Fibroblast of skin of left biceps (primary cell): ENCODE measurements at regions not wholly inside any gene's neighbourhood (a gene's known extent, or its start where the extent isn't known, plus 50 kb on each side); places are given as distances from the start of the nearest gene placed in this dataset.
"Not testable (repeated sequence)": the region's sequence is repeated elsewhere in the genome, so short reads cannot be mapped to it uniquely, and the experiment has no call there.

Source experiments
- DNase-seq, 2 experiments: peaks; one replicate each; pipeline ENCODE4 v3.0.0-alpha.2; 2013; ENCODE audit warnings: low read depth in 2 of 2

GRCh38 chr10:121268863-121269432 lies 329.3 kb downstream of the FGFR2 start:
- DNase-seq, result no peak

- no peak for DNase-seq
Observed at GRCh38 chr10:121270906-121271305, 327.3 kb downstream of the FGFR2 start.

DNA sequence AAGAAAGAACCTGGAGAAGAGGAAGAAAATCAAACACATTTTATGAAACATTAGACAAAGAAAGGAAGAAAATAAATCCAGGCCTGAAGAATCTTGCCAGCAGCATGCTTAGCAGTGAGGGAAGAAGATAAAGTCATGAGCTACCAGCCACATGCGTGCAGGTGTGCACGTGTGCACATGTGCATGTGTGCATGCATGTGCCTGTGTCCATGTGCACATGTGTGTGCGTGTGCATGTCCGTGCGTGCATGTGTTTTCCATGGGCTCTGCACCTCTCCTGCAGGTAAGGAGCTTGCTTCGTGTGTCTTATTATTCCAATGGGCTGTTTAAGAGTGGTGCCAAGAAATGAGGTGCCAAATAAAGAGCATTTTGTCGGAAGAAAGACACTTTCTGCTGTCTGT lies 322.2 kb downstream of the FGFR2 start:
- DNase-seq, result no peak

DNA sequence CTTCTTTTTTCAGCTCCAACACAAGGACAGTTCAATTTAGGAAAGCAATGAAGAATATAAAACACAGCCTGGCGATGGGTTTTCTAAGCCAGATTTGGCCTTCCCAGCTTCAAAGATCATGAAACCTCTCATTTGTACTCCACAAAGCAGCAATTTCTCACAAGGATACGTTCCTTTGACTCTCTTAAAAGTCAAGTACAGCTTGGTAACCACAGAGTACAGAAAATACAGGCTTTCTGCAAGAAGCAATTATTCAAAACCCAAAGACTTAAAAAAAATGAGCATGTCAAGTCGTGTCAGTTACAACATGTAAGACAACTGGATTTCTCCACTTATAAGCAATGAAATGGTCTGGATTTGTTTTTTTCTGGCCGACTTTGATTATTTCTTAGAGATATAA lies 321.4 kb downstream of the FGFR2 start:
- DNase-seq, result no peak

GRCh38 chr10:121278386-121278785 lies 319.9 kb downstream of the FGFR2 start:
- not testable (repeated sequence) for DNase-seq

- DNase-seq, result no peak
Observed at GRCh38 chr10:121281576-121281975, 316.7 kb downstream of the FGFR2 start.

- DNase-seq, result no peak
Observed at GRCh38 chr10:121282264-121282663, 316.0 kb downstream of the FGFR2 start.

- no peak for DNase-seq
Observed at GRCh38 chr10:121282797-121283515, 315.3 kb downstream of the FGFR2 start.

DNA sequence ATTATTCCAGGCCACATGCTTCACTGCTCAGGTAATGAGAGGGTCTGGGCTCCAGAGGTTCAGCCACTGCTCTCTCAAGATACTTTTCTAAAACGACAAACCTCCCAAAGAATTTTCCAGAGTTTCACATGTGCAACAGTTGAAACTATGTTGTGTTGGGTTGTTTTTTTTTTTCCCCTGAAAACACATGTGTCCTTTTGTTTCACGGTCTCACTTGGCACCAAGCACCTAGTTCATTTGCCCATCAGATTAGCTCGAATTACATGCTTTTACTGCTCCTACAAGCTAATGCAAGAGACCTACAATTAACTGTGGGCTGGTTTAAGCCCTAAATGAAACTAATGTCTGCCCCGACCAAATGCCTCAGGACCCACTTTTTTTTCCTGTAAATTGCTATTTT lies 313.3 kb downstream of the FGFR2 start:
- no peak for DNase-seq

DNA sequence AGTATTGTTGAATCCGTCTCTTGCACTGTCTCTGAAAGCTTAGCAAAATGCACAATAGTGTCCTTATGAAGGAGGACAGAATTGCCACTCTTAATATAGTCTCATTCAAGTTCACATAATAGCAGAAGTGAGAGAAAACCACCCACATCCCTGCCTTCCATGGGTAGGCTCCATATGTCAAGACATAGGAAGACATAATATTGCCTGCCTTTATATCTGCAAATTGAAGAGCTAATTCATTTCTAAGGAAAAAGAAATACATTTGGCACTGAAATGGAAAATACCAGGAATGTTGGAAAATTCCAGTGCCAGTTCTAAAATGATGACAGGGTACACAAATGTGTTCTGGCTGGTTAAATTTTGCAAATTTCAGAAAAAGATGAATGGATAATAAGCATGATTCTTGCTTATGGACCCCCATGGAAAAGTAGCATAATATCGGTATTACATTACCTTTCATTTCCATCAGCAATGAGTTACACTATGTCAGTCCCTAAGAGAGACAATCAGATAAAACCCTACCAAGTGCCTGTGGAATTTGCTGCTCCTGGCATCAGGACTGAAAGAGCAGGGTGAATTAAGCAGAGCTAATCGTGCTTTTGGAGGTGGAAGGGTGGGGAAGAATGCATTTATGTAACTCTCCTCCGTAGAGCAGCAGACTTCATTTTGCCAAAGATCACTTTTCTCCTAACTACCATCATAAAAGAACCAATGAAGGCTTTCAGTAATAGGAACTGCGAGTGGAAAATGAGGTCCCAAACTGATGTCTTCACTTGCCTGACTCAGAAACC lies 312.6 kb downstream of the FGFR2 start:
- DNase-seq, result no peak

DNA sequence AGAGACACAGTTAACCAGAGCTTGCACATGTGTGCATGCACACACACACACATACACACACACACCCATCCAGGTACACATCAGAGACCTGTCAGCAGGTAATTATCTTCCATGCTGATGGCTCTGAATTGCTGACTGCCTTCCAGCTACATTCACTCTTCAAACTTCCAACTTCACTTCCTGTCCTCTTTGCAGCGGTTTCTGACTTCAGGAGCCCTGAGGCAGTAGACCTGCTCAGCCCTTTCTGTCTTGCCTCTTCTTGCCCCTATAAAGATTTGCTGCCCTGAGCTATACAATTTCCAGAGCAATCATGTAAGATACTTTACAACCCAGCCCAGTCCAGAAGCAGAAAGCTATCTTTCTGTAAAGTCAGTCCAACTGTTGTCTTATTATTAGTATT lies 310.2 kb downstream of the FGFR2 start:
- no peak for DNase-seq

- no peak for DNase-seq
Observed at GRCh38 chr10:121288864-121289661, 309.2 kb downstream of the FGFR2 start.

DNA sequence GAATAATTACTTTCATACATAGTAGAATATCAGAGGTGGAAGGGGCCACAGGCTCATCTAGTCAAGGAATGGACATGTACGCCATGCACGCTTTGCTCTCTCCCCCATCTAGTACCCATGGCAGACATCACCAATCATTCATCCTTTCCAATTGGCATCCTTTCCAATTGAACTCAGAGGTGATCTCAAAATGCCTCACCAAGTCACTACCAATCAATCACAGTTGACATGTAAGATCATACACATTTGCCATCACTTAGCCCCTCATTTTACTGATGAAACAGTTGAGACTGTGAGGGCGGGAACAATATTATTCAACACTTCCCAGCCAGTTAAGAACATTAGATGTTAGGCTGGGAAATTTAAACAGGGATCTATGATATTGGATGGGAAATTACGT lies 308.4 kb downstream of the FGFR2 start:
- no peak for DNase-seq

- no peak for DNase-seq
Observed at GRCh38 chr10:121290674-121291073, 307.6 kb downstream of the FGFR2 start.

DNA sequence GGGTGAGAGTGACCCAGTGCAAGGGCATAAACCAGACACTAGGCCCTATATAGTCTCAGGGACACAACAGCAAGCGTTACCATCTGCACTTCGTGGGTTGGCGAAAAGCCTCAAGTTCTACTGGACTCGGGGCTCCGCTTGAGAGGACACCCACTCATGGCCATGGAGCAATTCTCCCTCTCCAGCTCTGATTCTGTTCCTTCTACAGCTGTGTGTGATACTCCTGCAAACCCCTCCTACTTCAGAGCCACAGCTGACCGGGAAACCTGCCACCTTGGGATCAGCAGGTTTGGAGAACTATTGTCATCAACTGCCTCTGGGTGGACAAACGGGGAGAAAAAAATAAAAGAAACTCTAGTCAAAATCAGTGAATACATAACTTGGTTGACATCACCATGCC lies 306.9 kb downstream of the FGFR2 start:
- DNase-seq, result no peak

DNA sequence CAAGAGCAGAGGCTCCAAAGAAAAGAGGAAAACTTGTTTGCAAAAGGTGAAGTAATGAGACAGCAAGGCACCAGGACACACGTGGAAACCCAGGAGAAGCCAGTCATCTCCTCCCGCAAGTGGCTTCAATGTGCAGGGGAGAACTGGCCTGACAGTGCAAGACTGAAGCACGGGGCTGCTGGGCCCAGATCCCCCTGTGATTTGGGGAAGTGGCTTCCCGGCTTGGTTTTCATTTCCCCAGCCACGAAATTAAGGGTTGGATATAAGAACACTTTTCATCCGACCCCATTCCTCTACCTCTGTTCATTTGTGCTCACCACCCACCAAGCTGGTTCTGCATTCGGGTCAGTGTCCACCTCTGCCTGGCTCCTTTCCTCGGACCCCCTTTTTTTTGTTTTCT lies 306.4 kb downstream of the FGFR2 start:
- no peak for DNase-seq

DNA sequence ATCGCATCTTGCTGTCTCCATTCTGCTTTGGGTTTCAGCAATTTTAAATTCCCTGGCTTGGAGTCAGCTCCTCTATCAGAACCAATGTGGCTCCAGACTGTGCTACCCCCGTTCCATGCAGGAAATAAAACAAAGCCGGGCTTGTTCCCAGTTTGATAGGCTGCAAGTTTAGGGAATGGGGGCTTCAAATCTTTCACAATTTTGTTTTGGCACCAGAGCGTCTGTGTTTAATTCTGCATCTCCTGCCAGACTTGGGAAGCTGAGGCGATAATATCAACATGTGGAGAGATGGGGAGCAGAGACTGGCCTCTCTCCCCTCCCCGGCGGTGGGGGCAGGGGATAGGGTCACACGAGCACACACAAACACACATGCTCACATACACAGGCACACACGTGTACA lies 305.9 kb downstream of the FGFR2 start:
- DNase-seq, result no peak

GRCh38 chr10:121293110-121293509 lies 305.1 kb downstream of the FGFR2 start:
- no peak for DNase-seq

DNA sequence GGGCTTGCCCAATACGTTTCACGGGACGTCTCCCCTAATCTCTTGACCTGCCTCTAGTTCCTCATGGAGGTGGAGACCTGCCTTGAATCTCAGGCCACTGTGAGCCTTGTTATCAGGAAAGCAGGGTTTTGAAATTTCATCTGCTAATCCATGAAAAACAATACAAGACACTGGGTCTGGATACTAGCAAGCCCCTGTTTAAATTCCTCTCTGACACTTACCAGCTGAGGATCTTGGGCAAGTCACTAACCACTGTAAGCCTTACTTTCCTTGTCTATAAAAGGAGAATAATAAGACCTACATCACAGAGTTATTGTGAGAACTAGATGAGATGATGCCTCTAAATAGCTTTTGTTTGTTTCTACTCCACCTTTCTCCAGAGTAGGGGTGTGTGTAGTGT lies 303.6 kb downstream of the FGFR2 start:
- no peak for DNase-seq

DNA sequence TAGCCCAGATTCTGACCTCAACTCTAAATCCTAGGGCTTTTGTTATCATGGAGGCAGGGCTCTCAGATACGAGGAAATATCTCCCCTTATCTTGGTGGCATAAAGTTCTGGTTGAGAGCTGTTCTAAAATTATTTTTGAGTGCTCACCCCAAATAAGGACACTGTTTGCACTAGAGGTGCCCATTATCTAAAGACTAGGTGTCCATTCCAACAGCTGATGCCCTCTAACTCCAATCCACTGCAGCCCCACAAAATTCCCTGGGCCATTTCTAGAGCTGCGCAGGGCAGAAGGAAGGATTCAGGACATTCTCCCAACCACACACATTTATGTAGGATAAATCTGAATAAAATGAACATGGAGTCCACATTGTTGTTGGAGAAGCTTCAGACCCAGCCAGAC lies 301.9 kb downstream of the FGFR2 start:
- no peak for DNase-seq

- no peak for DNase-seq
Observed at GRCh38 chr10:121296881-121297585, 301.2 kb downstream of the FGFR2 start.

- no peak for DNase-seq
Observed at GRCh38 chr10:121300723-121301122, 297.5 kb downstream of the FGFR2 start.
